Mesenchymal stem cell (in vitro differentiated cells and primary cell): ENCODE measurements at regions not wholly inside any gene's neighbourhood (a gene's known extent, or its start where the extent isn't known, plus 50 kb on each side); places are given as distances from the start of the nearest gene placed in this dataset.
"Not testable (repeated sequence)": the region's sequence is repeated elsewhere in the genome, so short reads cannot be mapped to it uniquely, and the experiment has no call there.

ENCODE experiments used
- DNase-seq: peaks from one replicate; pipeline ENCODE4 v3.0.0-alpha.2; 2013
- H2AFZ ChIP-seq: one replicate; pipeline ENCODE4 v1.6.1; 2013; ENCODE audit warnings: low read depth, mild to moderate bottlenecking, control low read depth, inconsistent platforms, low read length, moderate library complexity
- H2AK5ac ChIP-seq: 2 replicates; pipeline ENCODE4 v1.6.1; 2013; ENCODE audit warnings: low read length, moderate library complexity, mild to moderate bottlenecking, inconsistent platforms; ENCODE audit not compliant: severe bottlenecking
- H2BK120ac ChIP-seq: one replicate; pipeline ENCODE4 v1.6.1; 2013; ENCODE audit warnings: low read depth, mild to moderate bottlenecking, inconsistent platforms, low read length, moderate library complexity
- H2BK12ac ChIP-seq, 2 experiments: one replicate each; pipeline ENCODE4 v1.6.1; 2013; ENCODE audit warnings: inconsistent platforms in 2 of 2, low read length in 2 of 2, mild to moderate bottlenecking in 2 of 2, moderate library complexity in 2 of 2, control low read depth in 1 of 2
- H2BK15ac ChIP-seq: one replicate; pipeline ENCODE4 v1.6.1; 2013; ENCODE audit warnings: mild to moderate bottlenecking, low read depth, inconsistent platforms; ENCODE audit not compliant: poor library complexity, severe bottlenecking
- H2BK5ac ChIP-seq: 2 replicates; pipeline ENCODE4 v1.6.1; 2013; ENCODE audit warnings: low read depth, mild to moderate bottlenecking, low read length, control low read depth, inconsistent platforms; ENCODE audit not compliant: poor library complexity, severe bottlenecking
- H3K14ac ChIP-seq, 2 experiments: one replicate each; pipeline ENCODE4 v1.6.1; 2013; ENCODE audit warnings: inconsistent platforms in 2 of 2, low read length in 2 of 2, control low read depth in 1 of 2, mild to moderate bottlenecking in 1 of 2, moderate library complexity in 1 of 2
- H3K18ac ChIP-seq, 2 experiments: one replicate each; pipeline ENCODE4 v1.6.1; 2013; ENCODE audit warnings: inconsistent platforms in 2 of 2, low read length in 2 of 2, control low read depth in 1 of 2, low read depth in 1 of 2, mild to moderate bottlenecking in 1 of 2
- H3K23ac ChIP-seq, 2 experiments: one replicate each; pipeline ENCODE4 v1.6.1; 2013; ENCODE audit warnings: inconsistent platforms in 2 of 2, low read length in 2 of 2, mild to moderate bottlenecking in 2 of 2, moderate library complexity in 2 of 2, control low read depth in 1 of 2
- H3K27ac ChIP-seq: 2 replicates; pipeline ENCODE4 v1.5.1; 2013; ENCODE audit warnings: mild to moderate bottlenecking, moderate library complexity, low read length, control low read depth, inconsistent platforms; ENCODE audit not compliant: poor library complexity, severe bottlenecking
- H3K27me3 ChIP-seq, 2 experiments: 2 replicates each; pipeline versions ENCODE4 v1.6.1 to v1.7.0; 2013; ENCODE audit warnings: low read length in 2 of 2, mild to moderate bottlenecking in 2 of 2, moderate library complexity in 2 of 2, control low read depth in 1 of 2, inconsistent platforms in 1 of 2; ENCODE audit not compliant: control insufficient read depth in 1 of 2, insufficient read depth in 1 of 2
- H3K36me3 ChIP-seq, 2 experiments: 2 replicates each; pipeline versions ENCODE4 v1.6.1 to v1.7.0; 2013; ENCODE audit warnings: low read length in 2 of 2, control low read depth in 1 of 2, inconsistent platforms in 1 of 2, low read depth in 1 of 2, mild to moderate bottlenecking in 1 of 2; ENCODE audit not compliant: insufficient read depth in 2 of 2, control insufficient read depth in 1 of 2
- H3K4ac ChIP-seq, 2 experiments: one replicate each; pipeline ENCODE4 v1.6.1; 2013; ENCODE audit warnings: inconsistent platforms in 2 of 2, low read length in 2 of 2, mild to moderate bottlenecking in 2 of 2, moderate library complexity in 2 of 2, control low read depth in 1 of 2, low read depth in 1 of 2
- H3K4me1 ChIP-seq: 2 replicates; pipeline ENCODE4 v1.6.1; 2013; ENCODE audit warnings: low read depth, low read length, control low read depth; ENCODE audit not compliant: control insufficient read depth, insufficient read depth
- H3K4me2 ChIP-seq: 2 replicates; pipeline ENCODE4 v1.6.1; 2013; ENCODE audit warnings: low read length, mild to moderate bottlenecking, inconsistent platforms; ENCODE audit not compliant: poor library complexity, severe bottlenecking
- H3K4me3 ChIP-seq, 2 experiments: 2 replicates each; pipeline versions ENCODE4 v1.5.1 to v1.7.0; 2013; ENCODE audit warnings: low read length in 2 of 2, mild to moderate bottlenecking in 2 of 2, control low read depth in 1 of 2, low read depth in 1 of 2; ENCODE audit not compliant: insufficient read depth in 1 of 2
- H3K79me1 ChIP-seq: replicated peaks from 2 replicates; pipeline ENCODE4 v1.6.1; 2013; ENCODE audit warnings: mild to moderate bottlenecking, control low read depth, low read length, inconsistent platforms; ENCODE audit not compliant: poor library complexity, severe bottlenecking
- H3K9ac ChIP-seq: 2 replicates; pipeline ENCODE4 v1.7.0; 2013; ENCODE audit warnings: mild to moderate bottlenecking, low read length, moderate library complexity
- H3K9me3 ChIP-seq: 2 replicates; pipeline ENCODE4 v1.7.0; 2013; ENCODE audit warnings: mild to moderate bottlenecking, low read length; ENCODE audit not compliant: control insufficient read depth
- H4K8ac ChIP-seq: one replicate; pipeline ENCODE4 v1.6.1; 2013; ENCODE audit warnings: inconsistent platforms, mild to moderate bottlenecking, low read length, moderate library complexity
- H4K91ac ChIP-seq: one replicate; pipeline ENCODE4 v1.6.1; 2013; ENCODE audit warnings: mild to moderate bottlenecking, low read length, inconsistent platforms
- WGBS: methylation state at CpG from one replicate; pipeline ENCODE4 v1.1.7; 2013; ENCODE audit warnings: mixed read lengths; 5-methylcytosine and 5-hydroxymethylcytosine counted together

DNA sequence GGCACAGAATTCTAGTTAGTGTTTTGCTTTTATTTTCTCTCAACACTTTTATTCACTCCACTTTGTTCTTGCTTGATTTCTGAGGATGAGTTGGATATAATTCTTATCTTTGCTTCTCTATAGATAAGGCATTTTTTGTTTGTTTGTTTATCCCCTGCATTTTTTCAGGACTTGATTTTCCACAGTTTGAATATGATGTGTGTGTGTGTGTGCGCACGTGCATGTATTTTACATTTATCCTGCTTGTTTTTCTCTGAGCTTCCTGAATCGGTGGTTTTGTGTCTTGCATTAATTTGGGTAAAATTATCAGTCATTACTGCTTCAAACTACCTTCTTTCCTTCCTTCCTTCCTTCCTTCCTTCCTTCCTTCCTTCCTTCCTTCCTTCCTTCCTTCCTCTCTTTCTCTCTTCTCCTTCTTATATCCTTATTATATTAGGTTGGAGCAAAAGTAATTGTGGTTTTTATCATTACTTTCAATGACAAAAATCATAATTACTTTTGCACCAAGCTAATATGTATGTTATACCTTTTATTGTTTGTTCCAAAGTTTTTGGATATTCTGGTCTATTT, 679.9 kb upstream of the RAG2 start:
- Histone ChIP-seq H3K4me1 (no peaks in the 10 kb centered on the region), H3K23ac (no peak overlapping the region), H4K8ac (no peak overlapping the region), H3K9ac (no peak overlapping the region), H3K14ac (no peak overlapping the region), H2BK12ac (no peak overlapping the region), H2BK5ac (no peak overlapping the region), H3K18ac (no peak overlapping the region), H3K27ac (no peak overlapping the region), H3K4me3 (no peak overlapping the region), H2AK5ac (no peak overlapping the region), H3K4me2 (no peak overlapping the region), H2BK15ac (no peak overlapping the region), H3K4ac (no peak overlapping the region), H3K9me3 (no peaks in the 10 kb centered on the region), H2AFZ (no peak overlapping the region), H3K36me3 (no peaks in the 10 kb centered on the region), H3K27me3 (no peaks in the 10 kb centered on the region), H3K79me1 (no peaks in the 10 kb centered on the region), H2BK120ac (no peak overlapping the region), H4K91ac (no peak overlapping the region)
- 100% methylated on average over 2 of the region's 3 CpGs for WGBS
- DNase-seq, result no peak

GRCh38 chr11:37264783-37265182, 666.7 kb upstream of the RAG2 start:
- H2AK5ac ChIP-seq, result no peak overlapping the region
- no peak overlapping the region for H3K14ac ChIP-seq
- no peaks in the 10 kb centered on the region for H3K79me1 ChIP-seq
- H2AFZ ChIP-seq, result no peak overlapping the region
- H4K91ac ChIP-seq, result no peak overlapping the region
- H3K9ac ChIP-seq, result no peak overlapping the region
- no peak overlapping the region for H2BK120ac ChIP-seq
- H3K36me3 ChIP-seq, result no peaks in the 10 kb centered on the region
- H2BK5ac ChIP-seq, result no peak overlapping the region
- no peak overlapping the region for H3K4ac ChIP-seq
- H3K4me3 ChIP-seq, result no peak overlapping the region
- no peak overlapping the region for H3K27ac ChIP-seq
- no peak overlapping the region for H2BK15ac ChIP-seq
- H3K18ac ChIP-seq, result no peak overlapping the region
- no peaks in the 10 kb centered on the region for H3K4me1 ChIP-seq
- no peak overlapping the region for H3K23ac ChIP-seq
- WGBS, result 67% methylated on average over 4 of the region's 4 CpGs
- H2BK12ac ChIP-seq, result no peak overlapping the region
- H3K4me2 ChIP-seq, result no peak overlapping the region
- no peaks in the 10 kb centered on the region for H3K27me3 ChIP-seq
- H3K9me3 ChIP-seq, result no peaks in the 10 kb centered on the region
- no peak for DNase-seq
- H4K8ac ChIP-seq, result no peak overlapping the region

GRCh38 chr11:37264060-37264459, 666.0 kb upstream of the RAG2 start:
- Histone ChIP-seq H3K27ac (no peak overlapping the region), H2BK15ac (no peak overlapping the region), H3K4me3 (no peak overlapping the region), H3K4me2 (no peak overlapping the region), H3K14ac (no peak overlapping the region), H3K9me3 (no peaks in the 10 kb centered on the region), H2BK12ac (no peak overlapping the region), H3K4ac (no peak overlapping the region), H3K79me1 (no peaks in the 10 kb centered on the region), H3K36me3 (no peaks in the 10 kb centered on the region), H4K8ac (no peak overlapping the region), H3K4me1 (no peaks in the 10 kb centered on the region), H3K23ac (no peak overlapping the region), H2BK120ac (no peak overlapping the region), H4K91ac (no peak overlapping the region), H2AK5ac (no peak overlapping the region), H2AFZ (no peak overlapping the region), H3K9ac (no peak overlapping the region), H3K18ac (no peak overlapping the region), H3K27me3 (no peaks in the 10 kb centered on the region), H2BK5ac (no peak overlapping the region)
- 90% methylated on average over 1 of the region's 1 CpG for WGBS
- peak; percentile 0 for DNase-seq

- not testable (repeated sequence) for DNase-seq, H2BK5ac ChIP-seq, H4K8ac ChIP-seq, H2AK5ac ChIP-seq, H2BK12ac ChIP-seq, H3K4ac ChIP-seq, H3K4me2 ChIP-seq, H3K23ac ChIP-seq, H3K27ac ChIP-seq, H3K9me3 ChIP-seq, H2AFZ ChIP-seq, H2BK120ac ChIP-seq, H4K91ac ChIP-seq, H3K4me1 ChIP-seq, H3K27me3 ChIP-seq, H3K9ac ChIP-seq, H3K18ac ChIP-seq, H3K4me3 ChIP-seq, H3K79me1 ChIP-seq, H3K36me3 ChIP-seq, H2BK15ac ChIP-seq, H3K14ac ChIP-seq
- 90% methylated on average over 7 of the region's 9 CpGs for WGBS
These were observed 665.4 kb upstream of the RAG2 start for GRCh38 chr11:37263467-37263866.
